ENCODE measurements at regions not wholly inside any gene's neighbourhood (a gene's known extent, or its start where the extent isn't known, plus 50 kb on each side); places are given as distances from the start of the nearest gene placed in this dataset.

DNA sequence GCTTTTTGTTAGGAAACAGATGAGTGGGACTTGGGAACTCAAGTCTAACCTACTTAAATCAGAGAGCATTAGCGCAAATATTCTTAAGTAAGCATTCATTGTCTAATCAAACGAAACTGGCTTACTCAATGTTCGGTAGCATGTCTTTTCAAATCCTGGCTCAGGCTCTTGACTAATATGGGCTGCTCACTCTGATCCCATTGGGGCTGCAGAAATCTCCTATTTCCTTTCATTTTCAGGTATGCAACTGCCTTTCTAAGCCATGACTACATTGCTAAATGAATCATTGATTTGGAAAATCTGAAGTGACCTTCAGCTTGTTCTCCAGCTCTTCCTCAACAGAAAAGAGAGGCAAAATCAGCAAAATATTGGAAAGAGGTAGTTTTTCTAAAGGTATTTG, 2084.4 kb upstream of the PIK3C3 start:
- DNase-seq (ENCODE audit: low read depth), result no peak

- no peak for DNase-seq (ENCODE audit: low read depth)
Observed at GRCh38 chr18:39863916-39864315, 2091.1 kb upstream of the PIK3C3 start.

- no peak for DNase-seq (ENCODE audit: low read depth)
Observed at GRCh38 chr18:39862341-39862740, 2092.7 kb upstream of the PIK3C3 start.

DNA sequence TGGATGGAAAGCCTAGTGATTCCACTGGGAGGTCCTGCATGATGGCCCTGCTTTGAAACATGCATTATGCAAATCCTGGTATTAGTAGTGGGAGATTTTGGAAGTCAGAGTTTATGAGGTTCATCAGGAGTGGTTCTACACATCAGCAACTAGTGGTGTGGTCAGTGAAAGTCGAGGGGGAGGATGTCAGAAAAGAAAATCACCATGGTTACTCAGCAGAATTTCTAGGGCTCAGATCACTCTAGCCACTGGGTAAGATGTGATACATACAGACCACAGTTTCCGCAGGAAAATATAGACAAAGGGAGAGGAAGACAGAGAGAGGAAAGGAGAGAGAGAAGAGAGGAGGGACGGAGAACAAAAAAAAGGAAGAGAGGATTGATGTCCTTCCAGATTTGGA, 2100.7 kb upstream of the PIK3C3 start:
- no peak for DNase-seq (ENCODE audit: low read depth)

DNA sequence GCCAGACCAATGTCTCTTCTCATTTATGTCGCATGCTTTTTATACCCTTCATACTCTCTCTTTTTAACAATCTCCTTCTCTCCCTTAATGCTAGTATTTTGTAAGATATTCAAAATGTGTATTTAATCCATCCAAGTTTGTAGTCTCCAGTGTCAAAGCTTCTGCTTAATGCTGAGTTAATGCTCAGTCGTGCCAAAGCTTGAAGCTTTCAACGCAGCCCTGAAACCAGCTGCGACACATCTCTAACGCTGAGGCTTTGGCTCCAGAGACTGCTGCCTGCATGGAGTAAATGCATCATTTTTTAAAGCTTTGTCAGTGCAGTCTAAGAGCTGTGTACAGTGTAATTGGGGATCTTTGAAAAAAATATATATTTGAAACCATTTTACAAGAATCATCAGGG, 2108.8 kb upstream of the PIK3C3 start:
- no peak for DNase-seq (ENCODE audit: low read depth)

DNA sequence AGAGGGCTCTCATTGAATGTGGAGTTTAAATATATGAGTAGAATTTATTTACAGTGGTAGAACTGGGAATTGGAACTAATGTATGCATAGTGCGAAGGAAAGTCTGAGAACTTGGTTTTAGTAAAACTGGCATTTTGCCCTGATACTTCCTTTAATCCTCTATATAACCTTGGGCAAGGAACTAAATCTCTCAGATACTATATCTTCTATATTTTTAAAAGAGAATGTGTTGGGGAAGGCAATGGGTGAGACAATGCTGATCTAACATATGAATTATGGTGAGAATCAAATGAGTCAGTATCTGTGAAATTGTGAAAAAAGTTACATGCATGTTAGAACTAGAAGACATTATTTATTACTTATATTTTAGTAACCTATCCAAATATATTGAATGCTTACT, 2109.4 kb upstream of the PIK3C3 start:
- no peak for DNase-seq (ENCODE audit: low read depth)

DNA sequence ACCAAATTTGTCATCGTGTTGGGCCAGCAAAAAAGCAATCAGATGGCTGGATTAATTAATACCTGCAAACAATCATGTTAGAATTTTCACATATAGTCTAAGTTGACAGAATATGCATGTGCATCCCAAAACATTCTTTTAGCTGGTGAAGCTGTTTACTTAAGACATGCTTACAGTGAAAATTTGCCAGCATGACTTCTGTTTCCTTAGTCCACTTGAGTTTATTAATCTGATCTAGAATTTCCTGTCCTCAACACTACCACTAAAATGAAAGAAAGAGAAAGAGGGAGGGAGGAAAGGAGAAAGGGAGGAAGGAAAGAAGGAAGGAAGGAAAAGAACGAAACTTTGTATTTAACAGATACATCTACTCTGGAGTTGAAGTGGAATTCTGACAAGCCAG, 2109.9 kb upstream of the PIK3C3 start:
- DNase-seq (ENCODE audit: low read depth), result no peak

GRCh38 chr18:39843546-39843945, 2111.5 kb upstream of the PIK3C3 start:
- no peak for DNase-seq (ENCODE audit: low read depth)

GRCh38 chr18:39842366-39842914, 2112.6 kb upstream of the PIK3C3 start:
- DNase-seq (ENCODE audit: low read depth), result no peak

GRCh38 chr18:39841482-39842365, 2113.3 kb upstream of the PIK3C3 start:
- DNase-seq (ENCODE audit: low read depth), result no peak

DNA sequence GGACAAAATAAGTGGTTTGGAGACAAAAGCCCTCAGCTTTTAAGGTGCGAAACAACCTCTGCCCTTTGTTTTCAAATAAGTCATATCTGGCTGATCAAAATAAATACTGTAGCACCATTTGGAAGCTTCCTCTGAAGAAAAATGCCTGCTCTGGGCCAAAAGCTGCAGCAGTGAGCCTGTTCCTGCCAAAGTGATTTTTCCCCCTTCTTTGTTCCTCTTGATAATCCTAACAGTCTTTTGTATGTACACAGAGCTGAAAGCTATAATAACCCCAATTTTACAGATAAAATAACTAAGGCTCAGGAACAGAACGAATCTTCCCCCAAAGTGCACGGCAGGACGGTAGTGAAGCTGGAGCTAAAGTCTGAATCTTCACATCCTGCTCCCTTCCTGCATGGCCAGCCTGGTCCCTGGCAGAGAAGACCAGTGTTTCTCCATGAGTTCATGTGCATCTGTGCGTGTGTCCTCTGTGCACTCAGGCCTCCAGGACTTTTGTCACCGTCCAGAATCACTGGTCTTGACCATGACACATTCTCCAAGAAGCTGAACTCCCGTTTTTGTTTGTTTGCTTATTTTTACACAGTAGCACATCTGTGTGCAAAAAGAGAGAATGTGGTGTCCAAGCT, 2114.1 kb upstream of the PIK3C3 start:
- no peak for DNase-seq (ENCODE audit: low read depth)

GRCh38 chr18:39840406-39840805, 2114.6 kb upstream of the PIK3C3 start:
- no peak for DNase-seq (ENCODE audit: low read depth)

- DNase-seq (ENCODE audit: low read depth), result no peak
Observed at GRCh38 chr18:39839782-39840181, 2115.3 kb upstream of the PIK3C3 start.

- DNase-seq (ENCODE audit: low read depth), result no peak
Observed at GRCh38 chr18:39838831-39839230, 2116.2 kb upstream of the PIK3C3 start.

DNA sequence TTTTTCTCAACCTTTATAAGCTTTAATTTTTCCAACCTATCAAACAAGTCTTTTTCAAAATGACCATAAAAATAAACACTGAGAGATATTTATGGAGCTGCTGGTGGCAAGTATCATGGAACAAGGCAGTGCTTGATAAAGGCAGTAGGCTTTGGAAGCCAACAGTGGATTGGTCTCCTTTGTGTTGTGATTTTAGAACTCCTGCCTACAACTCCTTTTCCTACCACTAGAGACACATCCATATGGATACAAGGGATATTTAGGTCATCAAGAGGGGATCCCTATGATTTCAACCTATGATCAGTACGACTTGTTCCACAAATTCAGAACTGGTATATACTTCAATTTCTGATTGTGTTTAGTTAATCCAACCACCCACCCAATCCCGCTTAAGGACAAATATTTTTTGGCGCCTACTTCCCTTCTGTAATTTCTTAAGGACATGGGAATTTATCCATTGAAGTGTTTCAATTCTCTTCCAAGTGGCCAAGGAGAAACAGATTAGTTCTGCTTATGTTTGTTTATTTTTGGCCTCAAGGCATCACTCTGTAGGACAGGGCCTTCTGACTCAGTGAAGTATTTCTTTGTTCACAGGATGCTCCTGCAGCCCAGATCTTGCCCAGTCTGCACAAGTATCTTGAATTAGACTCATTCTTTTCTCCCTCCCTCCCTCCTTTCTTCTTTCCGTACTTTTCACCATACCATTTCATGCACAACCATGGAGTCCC, 2119.6 kb upstream of the PIK3C3 start:
- DNase-seq (ENCODE audit: low read depth), result no peak

DNA sequence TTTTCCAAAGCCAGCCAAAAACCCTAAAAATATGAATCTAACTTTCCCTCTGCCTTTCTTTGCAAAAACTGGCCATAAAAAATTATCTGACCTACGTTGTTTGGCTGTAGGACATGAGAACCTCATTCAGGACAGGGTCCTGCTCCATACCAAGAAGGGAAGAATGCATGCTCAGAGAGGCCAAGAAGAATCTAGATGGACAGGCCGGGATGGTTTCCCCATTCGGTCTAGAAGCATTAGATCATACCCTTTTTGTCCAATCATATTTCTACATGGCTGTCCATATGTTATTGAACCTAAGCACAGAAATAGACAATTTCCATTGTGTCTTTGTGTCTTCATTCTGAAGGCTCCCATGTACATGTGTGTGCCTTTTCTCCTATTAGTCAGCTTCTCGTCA, 2120.4 kb upstream of the PIK3C3 start:
- no peak for DNase-seq (ENCODE audit: low read depth)

GRCh38 chr18:39825485-39826150, 2129.4 kb upstream of the PIK3C3 start:
- no peak for DNase-seq (ENCODE audit: low read depth)

GRCh38 chr18:39806525-39806924, 2148.5 kb upstream of the PIK3C3 start:
- DNase-seq (ENCODE audit: low read depth), result no peak

- DNase-seq (ENCODE audit: low read depth), result no peak
Observed at GRCh38 chr18:39805218-39805617, 2149.8 kb upstream of the PIK3C3 start.

- no peak for DNase-seq (ENCODE audit: low read depth)
Observed at GRCh38 chr18:39802648-39803229, 2152.3 kb upstream of the PIK3C3 start.

GRCh38 chr18:39801848-39802247, 2153.2 kb upstream of the PIK3C3 start:
- no peak for DNase-seq (ENCODE audit: low read depth)

GRCh38 chr18:39801010-39801409, 2154.0 kb upstream of the PIK3C3 start:
- DNase-seq (ENCODE audit: low read depth), result no peak

Measured in stimulated activated CD4-positive, alpha-beta T cell treated with anti-CD3 and anti-CD28 coated beads, Interleukin-2, amount 100 ng/mL, for 4 hours (primary cell).